ENCODE measurements at regions not wholly inside any gene's neighbourhood (a gene's known extent, or its start where the extent isn't known, plus 50 kb on each side); places are given as distances from the start of the nearest gene placed in this dataset.

GRCh38 chr5:57825031-57825686 is 342.5 kb upstream of the ACTBL2 start:
- no peak for DNase-seq

DNA sequence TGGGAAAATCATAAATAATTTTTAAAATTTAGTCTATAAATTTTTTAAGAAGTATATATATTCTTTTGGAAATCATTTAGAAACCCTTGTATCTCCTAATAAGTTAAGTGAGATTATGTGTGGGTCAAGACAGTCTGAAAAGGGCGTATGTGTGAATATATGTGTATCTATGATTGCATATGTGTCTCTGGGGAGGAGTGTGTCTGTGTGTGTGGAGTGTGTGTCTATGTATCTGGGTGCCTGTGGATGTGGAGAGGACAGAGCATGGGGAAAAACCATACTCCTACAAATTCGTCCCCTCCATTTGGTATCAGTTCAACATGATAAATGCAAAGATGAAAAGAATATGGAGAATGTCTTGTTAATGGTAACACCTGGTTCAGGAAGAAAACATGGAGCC is 342.0 kb upstream of the ACTBL2 start:
- DNase-seq: no peak

- DNase-seq: no peak
Measured at GRCh38 chr5:57824047-57824446, 341.4 kb upstream of the ACTBL2 start.

- no peak for DNase-seq
Measured at GRCh38 chr5:57822651-57823050, 340.0 kb upstream of the ACTBL2 start.

DNA sequence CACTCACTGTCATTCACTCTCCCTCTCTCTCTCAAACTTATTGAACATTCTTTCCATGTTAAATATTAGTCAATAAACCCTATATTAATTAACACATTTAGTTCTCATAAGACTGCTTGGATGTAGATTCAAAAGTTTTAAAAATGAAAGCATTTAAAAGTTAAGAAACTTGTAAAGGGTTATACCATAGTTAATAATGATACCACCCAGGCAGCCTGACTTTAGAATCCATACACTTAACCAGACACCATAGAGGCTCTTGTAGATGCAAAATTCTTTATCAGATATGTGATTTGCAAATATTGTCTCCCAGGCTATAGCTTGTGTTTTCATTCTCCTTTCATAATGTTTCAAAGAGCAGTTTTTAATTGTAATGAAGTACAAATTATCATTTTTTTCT is 335.8 kb upstream of the ACTBL2 start:
- DNase-seq: no peak

DNA sequence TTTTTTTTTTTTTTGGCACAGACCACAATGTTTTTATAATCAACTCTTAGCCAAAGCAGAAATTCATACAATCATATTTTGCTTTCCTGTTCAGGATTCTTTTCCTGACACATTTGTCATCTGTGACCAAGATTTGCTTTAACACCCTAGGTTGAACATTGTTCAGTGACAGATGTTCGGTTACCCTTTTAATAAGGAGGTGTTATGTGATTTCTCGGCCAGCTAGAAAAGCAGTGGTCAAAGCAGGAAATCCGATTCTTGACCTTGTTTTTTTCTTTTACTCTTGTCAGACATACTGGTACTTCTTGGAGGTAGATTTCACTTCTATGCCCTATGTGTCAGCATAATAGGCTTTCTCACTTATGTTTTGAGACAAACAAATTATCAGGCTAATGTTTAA is 335.3 kb upstream of the ACTBL2 start:
- no peak for DNase-seq

DNA sequence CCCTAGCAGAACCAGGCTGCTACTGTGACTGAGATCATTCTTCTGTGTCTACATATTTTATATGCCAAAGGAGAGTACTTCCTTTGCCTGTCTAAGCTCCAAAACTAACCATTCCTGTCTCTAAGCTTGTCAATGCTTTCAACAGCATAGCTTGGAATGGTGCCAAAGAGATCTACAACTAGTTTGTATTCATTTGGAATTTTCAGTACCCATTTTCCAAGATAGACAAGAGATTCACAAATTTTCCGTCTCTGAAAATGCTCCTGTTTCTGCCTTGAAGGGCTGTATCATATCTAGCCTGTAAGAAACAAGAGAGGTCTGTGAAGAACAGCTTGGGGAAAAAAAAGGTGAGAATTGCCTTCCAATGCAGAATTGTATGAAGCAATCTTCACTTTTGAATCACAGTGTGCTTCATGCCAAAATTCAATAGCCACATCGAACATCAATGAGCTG is 334.4 kb upstream of the ACTBL2 start:
- DNase-seq: no peak

DNA sequence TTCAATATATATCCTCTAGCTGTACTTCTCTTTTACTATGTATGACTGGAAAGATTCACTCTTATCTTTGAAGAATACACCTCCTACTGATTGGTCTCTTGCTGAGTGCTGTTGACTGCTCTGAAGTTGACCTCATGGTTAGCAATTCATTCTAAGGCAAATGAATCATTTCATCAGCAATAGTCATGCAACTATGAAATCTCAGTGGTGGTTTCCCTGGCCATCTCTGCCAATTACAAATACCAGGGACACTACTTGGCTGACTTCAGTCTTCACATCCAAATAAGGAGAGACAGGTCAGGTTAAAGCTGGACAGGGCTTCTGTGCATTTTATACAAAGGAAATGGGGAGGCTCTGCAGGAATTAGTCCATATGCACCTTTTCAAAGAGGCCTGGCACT is 333.5 kb upstream of the ACTBL2 start:
- DNase-seq: no peak

GRCh38 chr5:57805732-57806131 is 323.1 kb upstream of the ACTBL2 start:
- DNase-seq: no peak

- no peak for DNase-seq
Measured at GRCh38 chr5:57805170-57805569, 322.6 kb upstream of the ACTBL2 start.

GRCh38 chr5:57804505-57804904 is 321.9 kb upstream of the ACTBL2 start:
- no peak for DNase-seq

DNA sequence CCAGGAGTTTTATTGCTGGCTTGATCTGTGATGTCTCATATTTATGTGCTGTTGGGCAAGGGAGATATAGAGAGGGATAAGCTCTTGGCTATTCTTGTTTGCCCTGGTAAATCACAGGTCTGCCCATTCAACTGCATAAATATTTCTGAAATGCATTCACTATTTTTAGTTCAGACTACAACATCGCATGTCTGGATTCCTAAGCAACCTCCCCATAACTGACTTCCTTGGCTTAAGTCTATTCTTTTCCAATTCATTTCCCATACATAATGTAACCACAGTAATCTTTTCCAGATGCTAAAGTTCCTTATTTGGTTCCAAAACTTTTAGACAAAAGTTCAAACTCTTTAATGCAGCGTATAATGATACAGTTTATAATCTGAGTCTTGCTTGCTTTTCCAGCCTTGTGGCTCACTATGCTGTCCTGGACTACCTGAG is 321.4 kb upstream of the ACTBL2 start:
- no peak for DNase-seq

DNA sequence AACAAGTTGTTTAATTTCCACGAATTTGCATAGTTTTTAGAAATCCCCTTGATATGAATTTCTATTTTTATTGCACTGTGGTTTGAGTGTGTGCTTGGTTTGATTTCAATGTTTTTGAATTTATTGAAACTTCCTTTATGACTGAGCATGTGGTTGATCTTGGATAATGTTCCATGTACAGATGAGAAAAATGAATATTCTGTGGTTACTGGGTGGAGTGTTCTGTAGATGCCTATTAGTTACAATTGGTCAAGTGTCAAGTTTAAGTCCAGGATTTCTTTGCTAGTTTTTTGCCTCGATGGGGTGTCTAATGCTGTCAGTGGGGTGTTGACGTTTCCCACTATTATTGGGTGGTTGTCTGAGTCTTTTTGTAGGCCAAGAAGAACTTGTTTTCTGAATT is 319.5 kb upstream of the ACTBL2 start:
- DNase-seq: no peak

DNA sequence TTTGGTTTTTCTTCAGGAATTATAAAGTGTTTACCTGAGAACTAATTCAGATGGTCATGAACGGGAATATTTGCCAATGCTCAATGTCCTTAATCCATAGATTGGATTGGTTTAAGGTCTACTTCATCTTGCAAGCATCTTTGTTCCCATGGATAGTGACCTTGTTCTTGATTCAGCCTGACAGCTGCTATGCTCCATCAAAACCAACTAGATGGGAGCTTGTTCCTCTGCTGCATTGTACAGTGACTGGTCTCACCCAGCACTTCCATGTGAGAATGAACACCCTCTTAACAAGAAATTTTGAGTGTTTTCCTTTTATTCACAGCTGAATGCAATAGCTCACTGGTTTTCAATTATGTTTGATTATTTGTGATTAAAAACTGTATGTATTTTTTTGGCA is 312.6 kb upstream of the ACTBL2 start:
- no peak for DNase-seq

DNA sequence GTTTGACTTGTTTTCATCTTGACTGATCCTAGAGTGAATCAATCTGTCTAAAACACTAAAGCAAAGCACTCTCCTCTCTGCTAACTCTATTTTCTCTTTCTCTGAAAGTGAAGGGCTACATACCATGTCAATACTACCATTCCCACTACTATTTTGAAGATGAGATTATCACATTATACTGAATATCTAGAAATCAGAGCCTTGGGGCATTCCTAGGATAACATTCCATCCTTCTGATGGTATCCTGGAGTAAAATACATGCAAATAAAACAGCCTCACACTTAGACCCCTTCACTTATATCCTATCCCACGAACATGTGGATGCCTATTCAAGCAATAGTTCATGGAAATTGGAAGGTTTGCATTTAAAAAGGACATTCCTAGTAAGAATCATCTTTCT is 309.3 kb upstream of the ACTBL2 start:
- DNase-seq: no peak

- no peak for DNase-seq
Measured at GRCh38 chr5:57785946-57786345, 303.3 kb upstream of the ACTBL2 start.

DNA sequence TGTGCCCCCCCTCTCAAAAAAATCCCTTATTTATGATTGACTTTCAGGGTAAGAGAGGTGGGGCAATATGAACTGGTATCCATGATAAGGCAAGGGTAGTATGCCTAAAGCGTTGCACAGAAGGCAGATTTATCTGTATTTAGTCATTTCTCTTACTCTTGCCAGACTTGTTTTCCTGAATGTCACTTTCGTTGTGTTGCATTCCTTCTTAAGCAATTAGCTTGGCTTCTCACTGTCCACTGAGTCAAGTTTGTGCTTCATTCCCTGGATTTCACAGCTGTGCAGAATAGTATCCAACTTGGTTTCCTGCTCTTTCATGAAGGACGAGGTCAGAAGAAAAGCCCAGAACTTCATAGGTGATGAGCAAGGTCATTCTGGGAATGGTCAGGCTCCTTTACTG is 301.5 kb upstream of the ACTBL2 start:
- no peak for DNase-seq

DNA sequence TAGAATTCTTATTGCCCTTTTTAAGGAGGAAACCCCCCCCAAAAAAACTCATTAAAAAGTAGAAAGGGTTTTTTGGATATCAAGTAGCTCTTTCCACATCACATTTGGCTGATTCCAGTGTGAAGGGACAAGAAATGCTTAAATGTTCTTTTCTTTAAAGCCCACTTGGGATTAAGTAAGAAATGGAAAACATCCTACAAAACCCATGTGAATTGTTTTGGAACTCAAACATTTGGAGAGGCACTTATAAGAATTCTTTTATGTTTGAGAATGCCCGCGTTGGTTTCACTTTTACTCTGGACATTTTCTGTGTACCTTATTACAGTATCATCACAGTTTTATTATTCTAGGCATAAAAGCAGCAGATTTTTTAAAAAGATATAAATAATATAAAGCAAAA is 301.1 kb upstream of the ACTBL2 start:
- no peak for DNase-seq

- DNase-seq: no peak
Measured at GRCh38 chr5:57780961-57781325, 298.3 kb upstream of the ACTBL2 start.

DNA sequence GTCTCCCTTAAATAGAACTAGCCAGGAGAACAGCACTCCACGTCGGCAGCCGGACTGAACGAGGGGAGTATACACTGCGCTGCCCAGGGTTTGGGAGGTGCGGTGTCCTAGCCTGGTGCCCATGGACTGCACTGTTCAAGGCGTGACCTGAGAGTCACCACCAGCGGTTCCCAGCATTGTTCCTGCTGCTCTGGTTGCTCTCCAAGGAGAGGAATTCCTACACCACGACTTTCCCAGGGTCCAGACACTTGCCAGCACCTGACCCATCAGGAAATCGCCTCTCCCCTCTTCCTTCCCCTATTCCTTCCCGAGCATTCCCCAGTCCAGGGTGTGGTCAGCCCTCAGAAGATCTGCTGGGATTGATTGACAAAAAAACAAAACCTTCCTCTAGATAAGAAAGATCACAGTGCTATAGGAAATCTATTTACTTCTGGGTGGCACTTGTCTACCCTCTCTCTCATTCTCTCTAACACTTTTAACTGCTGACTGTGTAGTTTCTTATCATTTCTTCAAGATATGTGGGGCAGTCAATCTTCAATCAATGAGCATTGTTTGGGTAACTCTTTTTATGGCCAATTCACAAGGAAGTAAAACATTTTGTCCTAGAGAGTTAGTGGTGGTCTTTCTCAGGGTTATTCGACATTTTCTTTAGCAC is 297.8 kb upstream of the ACTBL2 start:
- DNase-seq: no peak

DNA sequence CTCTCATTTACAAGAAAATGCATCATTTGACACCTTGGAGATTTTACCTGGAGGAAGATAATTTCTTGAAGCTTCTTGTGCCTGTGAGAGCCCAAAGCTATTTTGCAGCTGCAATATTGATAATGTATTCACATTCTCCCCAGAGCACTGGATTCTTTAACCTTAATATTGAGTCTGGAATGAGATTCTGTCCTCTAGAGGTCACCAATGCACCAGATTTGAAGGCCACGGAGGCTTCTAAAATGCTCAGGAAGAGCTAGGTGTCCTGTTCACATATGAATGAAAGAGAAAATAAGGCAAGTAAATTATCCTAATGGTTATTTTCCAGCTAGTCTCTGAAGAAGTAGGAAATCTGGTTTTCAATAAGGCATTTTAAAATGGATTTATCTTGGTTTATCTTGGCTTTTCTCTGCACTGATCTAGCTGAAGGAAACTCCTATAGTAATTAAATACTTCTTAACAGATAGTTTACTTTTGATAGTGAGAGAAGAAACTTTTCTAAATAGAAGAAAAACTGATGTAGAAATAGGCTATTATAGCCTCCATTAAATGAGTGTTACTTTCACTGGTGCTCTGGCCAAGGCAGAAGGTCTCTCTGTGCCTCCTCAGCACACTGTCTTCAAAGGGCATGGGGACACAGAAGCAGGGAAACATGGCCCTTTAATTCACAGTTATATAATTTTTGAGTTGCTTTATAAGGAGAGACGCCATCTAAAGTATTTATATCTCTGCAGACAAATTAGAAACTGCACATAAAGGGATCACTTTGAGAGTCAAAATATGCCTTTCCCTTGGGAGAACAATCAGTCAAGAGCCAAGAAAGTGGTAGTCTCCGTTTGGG is 297.0 kb upstream of the ACTBL2 start:
- DNase-seq: peak; percentile 8

DNA sequence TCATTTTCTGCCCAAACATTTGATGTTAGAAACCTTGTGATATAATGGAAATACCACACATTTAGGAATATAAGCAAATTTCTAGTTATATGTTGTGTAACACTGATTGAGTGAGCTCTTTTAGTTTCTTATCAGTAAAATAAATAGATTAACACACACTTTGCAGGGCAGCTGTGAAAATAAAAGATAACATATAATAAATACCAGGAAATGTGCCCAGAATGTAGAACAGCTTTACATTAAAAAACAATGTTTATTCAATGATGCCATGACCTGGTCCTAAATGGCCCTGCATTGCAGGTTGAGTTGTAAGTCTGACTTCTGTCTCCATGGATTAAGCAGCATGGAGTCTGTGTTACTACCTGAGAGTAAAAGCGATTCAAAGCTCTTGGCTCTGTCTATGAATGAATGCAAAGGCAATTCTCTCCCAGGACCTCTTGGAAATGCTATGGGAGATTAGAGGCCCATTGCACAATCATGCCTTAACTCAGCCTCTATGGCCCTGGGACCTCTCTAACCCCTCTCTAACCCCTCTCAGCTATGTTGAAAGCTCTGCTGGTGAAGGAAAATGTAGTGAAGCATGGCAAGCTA is 296.0 kb upstream of the ACTBL2 start:
- no peak for DNase-seq

- no peak for DNase-seq
Measured at GRCh38 chr5:57777174-57777581, 294.6 kb upstream of the ACTBL2 start.

DNA sequence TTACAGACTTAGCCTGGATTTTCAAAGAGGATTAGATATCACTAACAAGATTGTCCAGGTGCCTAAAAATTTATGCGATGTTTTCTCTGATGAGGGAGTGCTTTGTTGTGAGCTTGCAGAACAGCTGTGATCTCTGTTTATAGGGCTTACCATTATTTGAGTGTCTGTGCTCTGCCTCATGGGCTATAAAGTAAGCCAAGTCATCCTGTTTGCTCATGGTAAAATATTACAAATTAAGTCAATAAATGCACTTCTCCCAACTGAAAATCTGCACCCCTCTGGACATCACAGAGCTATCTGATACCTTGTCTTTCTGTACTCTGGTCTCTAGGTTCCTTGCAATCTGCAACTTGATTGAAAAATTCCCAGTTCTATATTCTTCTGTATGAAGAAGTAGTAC is 293.4 kb upstream of the ACTBL2 start:
- DNase-seq: no peak

Measured in NCI-H187 treated with DMSO at 0.1 percent for 48 hours (cell line).